IPS-20b (cell line): ENCODE measurements at regions not wholly inside any gene's neighbourhood (a gene's known extent, or its start where the extent isn't known, plus 50 kb on each side); places are given as distances from the start of the nearest gene placed in this dataset.

Experiments
- H3K27ac ChIP-seq: one replicate; pipeline ENCODE4 v1.5.1; 2013; ENCODE audit warnings: low read length
- H3K27me3 ChIP-seq: 2 replicates; pipeline ENCODE4 v1.6.1; 2013; ENCODE audit warnings: mild to moderate bottlenecking, low read length, inconsistent platforms; ENCODE audit not compliant: insufficient read depth
- H3K36me3 ChIP-seq: 2 replicates; pipeline ENCODE4 v1.6.1; 2013; ENCODE audit warnings: low read depth, mild to moderate bottlenecking, inconsistent platforms, low read length, moderate library complexity; ENCODE audit not compliant: insufficient read depth
- H3K4me1 ChIP-seq: 2 replicates; pipeline ENCODE4 v1.6.1; 2013; ENCODE audit warnings: mild to moderate bottlenecking, control low read depth, inconsistent platforms, low read length, moderate library complexity; ENCODE audit not compliant: insufficient read depth
- H3K4me3 ChIP-seq: 2 replicates; pipeline ENCODE4 v1.5.1; 2013; ENCODE audit warnings: mild to moderate bottlenecking, low read length, inconsistent platforms
- H3K9ac ChIP-seq: 2 replicates; pipeline ENCODE4 v1.6.1; 2013; ENCODE audit warnings: low read depth, mild to moderate bottlenecking, inconsistent platforms, low read length, moderate library complexity
- H3K9me3 ChIP-seq: 2 replicates; pipeline ENCODE4 v1.6.1; 2013; ENCODE audit warnings: mild to moderate bottlenecking, low read depth, low read length, inconsistent platforms; ENCODE audit not compliant: insufficient read depth

- H3K4me1 ChIP-seq, result peaks cover 16% of the 10 kb centered on the region; the same call in 1 of the 2 replicates
- H3K36me3 ChIP-seq, result no peaks in the 10 kb centered on the region
- H3K27ac ChIP-seq, result peak overlapping the region; percentile 12
- no peaks in the 10 kb centered on the region for H3K9me3 ChIP-seq
- 0 out of 2 replicates have a peak, but pooled peaks cover 6% of the 10 kb centered on the region for H3K27me3 ChIP-seq
- H3K4me3 ChIP-seq, result peak overlapping the region; percentile 82
- peak overlapping the region; percentile 90; the same call in 1 of the 2 replicates for H3K9ac ChIP-seq
Measured at GRCh38 chr3:115512565-115513415, 110.5 kb upstream of the GAP43 start.

- peak overlapping the region; percentile 82 for H3K4me3 ChIP-seq
Measured at GRCh38 chr3:115513416-115513800, 109.9 kb upstream of the GAP43 start.

GRCh38 chr3:115517457-115518050 is 105.8 kb upstream of the GAP43 start:
- Histone ChIP-seq H3K9me3 (no peaks in the 10 kb centered on the region), H3K9ac (no peak overlapping the region), H3K4me1 (peaks cover 15% of the 10 kb centered on the region), H3K27ac (no peak overlapping the region), H3K4me3 (no peak overlapping the region), H3K27me3 (no peaks in the 10 kb centered on the region), H3K36me3 (no peaks in the 10 kb centered on the region)

More at GRCh38 chr3:115513416-115513800, 109.9 kb upstream of the GAP43 start:
- H3K27ac ChIP-seq, result peak overlapping the region; percentile 12
- no peaks in the 10 kb centered on the region for H3K36me3 ChIP-seq
- H3K4me1 ChIP-seq, result peaks cover 20% of the 10 kb centered on the region
- peak overlapping the region; percentile 90; the same call in 1 of the 2 replicates for H3K9ac ChIP-seq
- no peaks in the 10 kb centered on the region for H3K9me3 ChIP-seq
- H3K27me3 ChIP-seq, result 0 out of 2 replicates have a peak, but pooled peaks cover 6% of the 10 kb centered on the region

GRCh38 chr3:115518100-115518852 is 105.0 kb upstream of the GAP43 start:
- Histone ChIP-seq H3K27ac (no peak overlapping the region), H3K4me3 (no peak overlapping the region), H3K4me1 (peaks cover 12% of the 10 kb centered on the region), H3K36me3 (no peaks in the 10 kb centered on the region), H3K9me3 (no peaks in the 10 kb centered on the region), H3K9ac (no peak overlapping the region), H3K27me3 (no peaks in the 10 kb centered on the region)

GRCh38 chr3:115520241-115520640 is 103.1 kb upstream of the GAP43 start:
- Histone ChIP-seq H3K4me1 (peaks cover 5% of the 10 kb centered on the region), H3K27me3 (no peaks in the 10 kb centered on the region), H3K9me3 (no peaks in the 10 kb centered on the region), H3K36me3 (no peaks in the 10 kb centered on the region), H3K4me3 (no peak overlapping the region), H3K9ac (no peak overlapping the region), H3K27ac (no peak overlapping the region)

GRCh38 chr3:115520651-115521245 is 102.6 kb upstream of the GAP43 start:
- Histone ChIP-seq H3K36me3 (no peaks in the 10 kb centered on the region), H3K27me3 (no peaks in the 10 kb centered on the region), H3K9me3 (no peaks in the 10 kb centered on the region), H3K9ac (no peak overlapping the region), H3K4me1 (peaks cover 5% of the 10 kb centered on the region), H3K27ac (no peak overlapping the region), H3K4me3 (no peak overlapping the region)

GRCh38 chr3:115523458-115523857 is 99.9 kb upstream of the GAP43 start:
- Histone ChIP-seq H3K9ac (no peak overlapping the region), H3K4me3 (no peak overlapping the region), H3K4me1 (peaks cover under 1% of the 10 kb centered on the region; the same call in 1 of the 2 replicates), H3K27ac (no peak overlapping the region), H3K9me3 (no peaks in the 10 kb centered on the region), H3K27me3 (no peaks in the 10 kb centered on the region), H3K36me3 (no peaks in the 10 kb centered on the region)

- Histone ChIP-seq H3K4me3 (no peak overlapping the region), H3K9me3 (no peaks in the 10 kb centered on the region), H3K9ac (no peak overlapping the region), H3K27ac (no peak overlapping the region), H3K27me3 (no peaks in the 10 kb centered on the region), H3K36me3 (no peaks in the 10 kb centered on the region), H3K4me1 (no peaks in the 10 kb centered on the region)
Measured at GRCh38 chr3:115524549-115524948, 98.8 kb upstream of the GAP43 start.

GRCh38 chr3:115525731-115526130 is 97.6 kb upstream of the GAP43 start:
- Histone ChIP-seq H3K4me3 (no peak overlapping the region), H3K9ac (no peak overlapping the region), H3K4me1 (no peaks in the 10 kb centered on the region), H3K36me3 (no peaks in the 10 kb centered on the region), H3K27ac (no peak overlapping the region), H3K9me3 (no peaks in the 10 kb centered on the region), H3K27me3 (no peaks in the 10 kb centered on the region)

- Histone ChIP-seq H3K27me3 (no peaks in the 10 kb centered on the region), H3K36me3 (no peaks in the 10 kb centered on the region), H3K4me1 (no peaks in the 10 kb centered on the region), H3K9ac (no peak overlapping the region), H3K27ac (no peak overlapping the region), H3K4me3 (no peak overlapping the region), H3K9me3 (no peaks in the 10 kb centered on the region)
Measured at GRCh38 chr3:115533218-115533617, 90.1 kb upstream of the GAP43 start.

GRCh38 chr3:115536171-115536570 is 87.1 kb upstream of the GAP43 start:
- Histone ChIP-seq H3K9ac (no peak overlapping the region), H3K27me3 (no peaks in the 10 kb centered on the region), H3K9me3 (no peaks in the 10 kb centered on the region), H3K4me3 (no peak overlapping the region), H3K27ac (no peak overlapping the region), H3K36me3 (no peaks in the 10 kb centered on the region), H3K4me1 (no peaks in the 10 kb centered on the region)
